ENCODE measurements at regions not wholly inside any gene's neighbourhood (a gene's known extent, or its start where the extent isn't known, plus 50 kb on each side); places are given as distances from the start of the nearest gene placed in this dataset.

DNA sequence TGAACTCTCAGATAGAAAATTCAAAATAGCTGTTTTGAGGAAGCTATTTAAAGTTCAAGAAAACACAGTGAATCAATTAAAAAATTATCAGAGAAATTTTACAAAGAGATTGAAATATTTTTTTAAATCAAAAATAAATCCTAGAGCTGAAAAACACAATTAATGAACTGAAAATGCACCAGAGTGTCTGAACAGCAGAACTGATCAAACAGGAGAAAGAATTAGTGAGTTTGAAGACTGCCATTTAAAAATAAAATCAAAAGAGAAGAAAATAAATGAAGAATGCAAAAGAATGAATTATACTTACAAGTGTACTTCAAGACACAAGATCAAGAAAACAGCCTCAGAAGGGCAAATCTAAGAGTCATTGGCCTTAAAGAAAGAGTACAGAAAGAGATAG, 1000.2 kb upstream of the ATXN8OS start:
- DNase-seq (ENCODE audit: insufficient read length, low spot score) (no peak), FAIRE-seq (no peak)
- TF ChIP-seq POLR2A (IDR thresholded peaks at IDR 0.05; ENCODE audit: low read depth, low read length) = no peak
- TF ChIP-seq POLR2AphosphoS5 (IDR thresholded peaks at IDR 0.05; ENCODE audit: low read depth, low read length) = no peak
- no peak for TF ChIP-seq POU2F2 (IDR thresholded peaks at IDR 0.05; ENCODE audit: low read depth, low read length)
- no peak for TF ChIP-seq PAX5 (IDR thresholded peaks at IDR 0.05; ENCODE audit: insufficient read depth, low read length, severe bottlenecking)
- TF ChIP-seq TAF1 (IDR thresholded peaks at IDR 0.05; ENCODE audit: low read depth, low read length) = no peak
- no peak for TF ChIP-seq SPI1 (IDR thresholded peaks at IDR 0.05; ENCODE audit: low read depth, low read length)

DNA sequence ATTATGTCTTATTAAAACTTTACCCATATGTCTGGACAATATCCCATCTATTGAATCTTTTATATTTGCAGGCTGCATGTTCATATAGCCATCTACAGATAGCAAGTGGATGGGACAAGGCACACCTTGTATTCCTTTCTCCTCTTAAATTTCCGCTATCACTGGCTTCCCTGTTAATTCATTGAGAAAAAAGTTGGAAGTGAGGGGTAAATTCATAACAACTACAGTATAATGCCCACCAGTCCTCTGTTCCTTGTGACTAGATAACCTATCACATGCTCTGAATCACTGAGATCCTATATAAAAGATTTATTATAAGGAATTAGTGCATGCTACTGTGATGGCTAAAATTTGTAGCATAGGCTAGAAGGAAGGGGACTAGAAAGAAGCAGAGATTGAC, 1005.8 kb upstream of the ATXN8OS start:
- DNase-seq (ENCODE audit: insufficient read length, low spot score) (no peak), FAIRE-seq (no peak)
- TF ChIP-seq TAF1 (IDR thresholded peaks at IDR 0.05; ENCODE audit: low read depth, low read length) = no peak
- no peak for TF ChIP-seq POLR2AphosphoS5 (IDR thresholded peaks at IDR 0.05; ENCODE audit: low read depth, low read length)
- no peak for TF ChIP-seq PAX5 (IDR thresholded peaks at IDR 0.05; ENCODE audit: insufficient read depth, low read length, severe bottlenecking)

DNA sequence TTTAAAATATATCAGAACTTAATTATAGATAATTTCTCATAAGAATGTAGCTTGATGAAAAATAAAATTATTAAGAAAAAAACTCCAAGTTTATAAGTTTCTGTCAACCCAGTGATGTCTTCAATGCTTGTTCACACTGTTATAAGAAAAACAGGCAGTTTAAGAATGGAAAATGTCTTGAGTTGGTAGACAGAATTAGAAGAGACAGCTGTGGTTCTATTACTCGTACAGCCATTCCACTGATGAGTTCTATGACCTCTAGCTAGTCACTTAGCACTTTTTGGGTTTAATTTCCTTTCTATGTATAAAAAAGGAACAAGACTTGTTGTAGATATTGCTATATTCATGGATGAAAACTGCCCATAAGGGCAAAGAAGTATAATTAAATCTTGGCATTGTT, 1013.1 kb upstream of the ATXN8OS start:
- DNase-seq (ENCODE audit: insufficient read length, low spot score) = no peak

DNA sequence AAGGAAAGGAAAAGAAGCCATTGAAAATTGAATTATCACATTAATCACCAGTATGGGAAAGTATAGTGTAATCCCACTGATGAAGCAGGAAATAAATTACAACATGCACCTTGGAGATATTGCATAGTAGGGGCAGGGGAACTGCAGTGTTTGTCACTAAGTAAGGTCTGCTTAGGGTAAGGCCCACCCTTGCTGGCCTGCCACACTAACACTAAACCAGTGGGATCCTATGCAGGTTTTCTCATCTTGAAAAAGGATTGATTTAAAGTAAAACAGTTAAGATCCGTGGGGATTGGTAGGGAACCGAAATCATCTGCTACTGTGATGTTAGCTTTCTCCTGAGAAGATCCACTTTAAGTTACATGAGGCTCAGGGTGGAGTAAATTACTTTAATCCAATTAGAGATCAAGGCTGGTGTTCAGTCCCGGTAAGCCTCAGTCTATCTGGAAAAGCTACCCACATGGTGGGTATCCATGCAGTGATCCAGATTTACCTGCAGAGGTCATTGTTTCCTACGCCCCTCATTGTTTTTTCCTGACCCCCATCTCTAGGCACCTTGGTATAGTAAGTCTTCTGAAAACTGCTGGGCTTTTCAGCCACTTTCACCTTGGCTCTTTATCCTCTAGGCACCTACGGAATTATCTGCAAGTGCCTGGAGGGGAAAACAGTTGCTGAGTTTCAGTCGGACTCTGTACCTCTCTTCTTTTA, 1014.9 kb upstream of the ATXN8OS start:
- DNase-seq (ENCODE audit: insufficient read length, low spot score) = no peak
- TF ChIP-seq POLR2AphosphoS5 (IDR thresholded peaks at IDR 0.05; ENCODE audit: low read depth, low read length) (no peak), POU2F2 (IDR thresholded peaks at IDR 0.05; ENCODE audit: low read depth, low read length) (no peak), SPI1 (IDR thresholded peaks at IDR 0.05; ENCODE audit: low read depth, low read length) (no peak), TAF1 (IDR thresholded peaks at IDR 0.05; ENCODE audit: low read depth, low read length) (no peak), POLR2A (IDR thresholded peaks at IDR 0.05; ENCODE audit: low read depth, low read length) (no peak), PAX5 (IDR thresholded peaks at IDR 0.05; ENCODE audit: insufficient read depth, low read length, severe bottlenecking) (no peak)
- no peak for FAIRE-seq

More for the DNA sequence above, 1013.1 kb upstream of the ATXN8OS start:
- FAIRE-seq = no peak
- TF ChIP-seq TAF1 (IDR thresholded peaks at IDR 0.05; ENCODE audit: low read depth, low read length) = no peak
- no peak for TF ChIP-seq SPI1 (IDR thresholded peaks at IDR 0.05; ENCODE audit: low read depth, low read length)
- no peak for TF ChIP-seq POLR2AphosphoS5 (IDR thresholded peaks at IDR 0.05; ENCODE audit: low read depth, low read length)

DNA sequence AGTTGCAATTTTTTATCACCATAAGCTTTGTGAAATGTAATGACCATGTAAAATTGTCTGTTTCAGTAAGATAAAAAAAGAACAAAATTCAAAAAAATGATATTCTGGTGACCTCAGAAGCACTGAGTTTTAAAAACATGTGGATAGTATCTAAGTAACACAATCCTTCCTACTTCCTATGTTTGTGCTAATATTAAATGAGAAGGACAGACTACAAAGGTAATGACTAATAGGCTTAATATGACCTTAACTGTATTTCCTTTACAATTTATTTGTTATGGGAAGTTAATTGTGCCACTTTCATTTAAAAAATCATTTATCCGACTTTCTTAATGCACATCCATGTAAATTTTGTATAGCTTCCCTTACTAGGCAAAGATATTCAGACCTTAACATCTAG, 1030.4 kb upstream of the ATXN8OS start:
- TF ChIP-seq TAF1 (IDR thresholded peaks at IDR 0.05; ENCODE audit: low read depth, low read length) (no peak), POU2F2 (IDR thresholded peaks at IDR 0.05; ENCODE audit: low read depth, low read length) (no peak), POLR2AphosphoS5 (IDR thresholded peaks at IDR 0.05; ENCODE audit: low read depth, low read length) (no peak), PAX5 (IDR thresholded peaks at IDR 0.05; ENCODE audit: insufficient read depth, low read length, severe bottlenecking) (no peak), POLR2A (IDR thresholded peaks at IDR 0.05; ENCODE audit: low read depth, low read length) (no peak), SPI1 (IDR thresholded peaks at IDR 0.05; ENCODE audit: low read depth, low read length) (no peak)
- DNase-seq (ENCODE audit: insufficient read length, low spot score) = no peak
- FAIRE-seq = no peak

DNA sequence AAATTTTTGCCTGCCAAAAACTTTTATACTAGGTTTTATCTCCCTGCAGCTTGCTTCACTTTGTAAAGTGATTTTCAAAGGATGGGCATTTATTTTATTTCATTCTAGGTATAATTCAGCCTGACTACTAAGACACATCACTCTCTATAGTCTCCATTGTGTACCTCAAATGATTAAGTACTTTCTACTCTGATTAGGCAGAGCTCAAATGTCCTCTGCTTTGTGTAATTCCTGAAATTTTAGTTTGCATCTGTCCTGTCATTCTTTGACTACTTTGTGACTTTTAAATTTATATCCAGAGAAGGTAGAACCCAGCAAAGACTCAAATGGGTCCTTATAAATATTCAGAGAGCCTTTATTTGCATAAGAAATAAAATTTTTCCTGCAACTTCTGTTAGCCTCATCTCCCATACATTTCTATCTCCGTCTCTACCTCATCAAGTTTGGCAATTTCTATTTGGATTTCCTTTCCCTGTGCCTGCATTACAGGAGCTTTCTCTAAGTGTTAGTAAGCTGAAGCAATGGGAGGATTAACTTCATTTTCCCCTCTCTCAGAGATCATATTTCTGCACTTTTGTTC, 1038.0 kb upstream of the ATXN8OS start:
- FAIRE-seq (no peak), DNase-seq (ENCODE audit: insufficient read length, low spot score) (no peak)
- no peak for TF ChIP-seq POU2F2 (IDR thresholded peaks at IDR 0.05; ENCODE audit: low read depth, low read length)
- no peak for TF ChIP-seq POLR2AphosphoS5 (IDR thresholded peaks at IDR 0.05; ENCODE audit: low read depth, low read length)
- TF ChIP-seq TAF1 (IDR thresholded peaks at IDR 0.05; ENCODE audit: low read depth, low read length) = no peak
- no peak for TF ChIP-seq SPI1 (IDR thresholded peaks at IDR 0.05; ENCODE audit: low read depth, low read length)
- no peak for TF ChIP-seq POLR2A (IDR thresholded peaks at IDR 0.05; ENCODE audit: low read depth, low read length)
- TF ChIP-seq PAX5 (IDR thresholded peaks at IDR 0.05; ENCODE audit: insufficient read depth, low read length, severe bottlenecking) = no peak

DNA sequence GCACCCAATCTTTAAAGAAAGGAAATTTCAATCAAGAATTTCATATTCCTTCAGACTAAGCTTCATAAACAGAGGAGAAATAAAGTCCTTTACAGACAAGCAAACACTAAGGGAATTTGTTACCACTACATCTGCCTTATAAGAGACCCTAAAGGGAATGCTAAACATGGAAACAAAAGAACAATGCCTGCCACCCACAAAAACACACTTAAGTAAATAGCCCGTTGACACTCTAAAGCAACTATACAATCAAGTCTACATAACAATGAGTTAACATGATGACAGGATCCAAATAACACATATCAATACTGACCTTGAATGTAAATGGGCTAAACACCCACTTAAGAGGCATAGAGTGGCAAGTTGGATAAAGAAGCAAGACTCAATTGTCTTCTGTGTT, 1056.9 kb upstream of the ATXN8OS start:
- TF ChIP-seq POLR2A (IDR thresholded peaks at IDR 0.05; ENCODE audit: low read depth, low read length) (no peak), SPI1 (IDR thresholded peaks at IDR 0.05; ENCODE audit: low read depth, low read length) (no peak), TAF1 (IDR thresholded peaks at IDR 0.05; ENCODE audit: low read depth, low read length) (no peak), PAX5 (IDR thresholded peaks at IDR 0.05; ENCODE audit: insufficient read depth, low read length, severe bottlenecking) (no peak), POLR2AphosphoS5 (IDR thresholded peaks at IDR 0.05; ENCODE audit: low read depth, low read length) (no peak), POU2F2 (IDR thresholded peaks at IDR 0.05; ENCODE audit: low read depth, low read length) (no peak)
- no peak for FAIRE-seq
- DNase-seq (ENCODE audit: insufficient read length, low spot score) = no peak

DNA sequence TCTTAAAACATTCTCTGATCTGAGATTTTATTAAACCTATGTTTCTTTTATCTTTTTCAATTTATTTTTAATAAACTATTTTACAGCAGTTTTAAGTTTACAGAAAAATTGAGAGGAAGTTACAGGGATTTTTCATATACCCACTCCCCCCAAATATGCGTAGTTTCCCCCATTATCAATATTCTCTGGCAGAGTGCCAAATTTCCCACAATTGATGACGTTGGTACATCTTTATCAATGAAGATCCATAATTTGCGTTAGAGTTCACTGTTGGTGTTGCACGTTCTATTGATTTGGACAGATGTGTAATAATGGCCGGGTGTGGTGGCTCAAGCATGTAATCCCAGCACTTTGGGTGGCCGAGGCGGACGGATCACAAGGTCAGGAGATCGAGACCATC, 1063.0 kb upstream of the ATXN8OS start:
- no peak for TF ChIP-seq TAF1 (IDR thresholded peaks at IDR 0.05; ENCODE audit: low read depth, low read length)
- no peak for TF ChIP-seq POU2F2 (IDR thresholded peaks at IDR 0.05; ENCODE audit: low read depth, low read length)
- TF ChIP-seq POLR2A (IDR thresholded peaks at IDR 0.05; ENCODE audit: low read depth, low read length) = no peak
- TF ChIP-seq SPI1 (IDR thresholded peaks at IDR 0.05; ENCODE audit: low read depth, low read length) = no peak
- TF ChIP-seq PAX5 (IDR thresholded peaks at IDR 0.05; ENCODE audit: insufficient read depth, low read length, severe bottlenecking) = no peak
- no peak for TF ChIP-seq POLR2AphosphoS5 (IDR thresholded peaks at IDR 0.05; ENCODE audit: low read depth, low read length)
- DNase-seq (ENCODE audit: insufficient read length, low spot score) = no peak
- no peak for FAIRE-seq

DNA sequence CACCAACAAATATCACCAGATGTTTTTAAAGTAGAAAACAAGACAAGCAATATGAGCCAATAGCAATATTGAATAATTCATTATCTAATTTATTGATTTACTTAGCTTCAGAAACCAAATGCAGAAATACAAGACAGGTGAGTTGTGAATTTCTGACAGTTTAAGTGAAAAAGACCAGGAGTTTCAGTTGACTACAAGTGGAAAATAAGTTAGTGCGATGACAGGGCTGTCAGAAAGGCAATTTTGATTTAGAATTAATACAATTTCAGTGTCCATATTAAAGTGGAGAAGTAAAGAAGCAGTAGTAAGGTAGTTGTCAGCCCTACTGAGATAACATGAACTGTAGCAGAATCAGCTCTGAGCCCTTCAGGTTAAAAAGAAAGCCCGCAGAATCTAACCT, 1066.7 kb upstream of the ATXN8OS start:
- FAIRE-seq = no peak
- DNase-seq (ENCODE audit: insufficient read length, low spot score) = no peak
- TF ChIP-seq TAF1 (IDR thresholded peaks at IDR 0.05; ENCODE audit: low read depth, low read length) (no peak), PAX5 (IDR thresholded peaks at IDR 0.05; ENCODE audit: insufficient read depth, low read length, severe bottlenecking) (no peak), SPI1 (IDR thresholded peaks at IDR 0.05; ENCODE audit: low read depth, low read length) (no peak), POLR2AphosphoS5 (IDR thresholded peaks at IDR 0.05; ENCODE audit: low read depth, low read length) (no peak), POLR2A (IDR thresholded peaks at IDR 0.05; ENCODE audit: low read depth, low read length) (no peak), POU2F2 (IDR thresholded peaks at IDR 0.05; ENCODE audit: low read depth, low read length) (no peak)

DNA sequence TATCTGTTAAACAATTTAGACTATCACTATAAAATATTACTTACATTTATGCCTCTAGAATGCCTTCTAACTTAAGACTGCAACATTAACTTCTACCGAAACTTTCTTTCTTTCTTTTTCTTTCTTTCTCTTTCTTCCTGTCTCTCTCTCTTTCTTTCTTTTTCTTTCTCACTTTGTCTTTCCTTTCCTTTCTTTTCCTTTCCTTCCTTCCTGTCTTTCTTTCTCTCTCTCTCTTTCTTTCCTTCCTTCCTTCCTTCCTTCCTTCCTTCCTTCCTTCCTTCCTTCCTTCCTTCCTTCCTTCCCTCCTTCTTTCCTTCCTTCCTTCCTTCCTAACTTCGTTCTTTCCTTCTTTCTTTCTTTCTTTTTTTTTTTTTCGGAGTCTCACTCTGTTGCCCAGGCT, 1071.9 kb upstream of the ATXN8OS start:
- DNase-seq (ENCODE audit: insufficient read length, low spot score) = no peak
- FAIRE-seq = no peak
- TF ChIP-seq PAX5 (IDR thresholded peaks at IDR 0.05; ENCODE audit: insufficient read depth, low read length, severe bottlenecking) = no peak
- TF ChIP-seq POLR2AphosphoS5 (IDR thresholded peaks at IDR 0.05; ENCODE audit: low read depth, low read length) = no peak
- TF ChIP-seq POLR2A (IDR thresholded peaks at IDR 0.05; ENCODE audit: low read depth, low read length) = no peak
- TF ChIP-seq POU2F2 (IDR thresholded peaks at IDR 0.05; ENCODE audit: low read depth, low read length) = no peak
- TF ChIP-seq SPI1 (IDR thresholded peaks at IDR 0.05; ENCODE audit: low read depth, low read length) = no peak
- TF ChIP-seq TAF1 (IDR thresholded peaks at IDR 0.05; ENCODE audit: low read depth, low read length) = no peak
